ENCODE measurements at regions not wholly inside any gene's neighbourhood (a gene's known extent, or its start where the extent isn't known, plus 50 kb on each side); places are given as distances from the start of the nearest gene placed in this dataset.
"Not testable (repeated sequence)": the region's sequence is repeated elsewhere in the genome, so short reads cannot be mapped to it uniquely, and the experiment has no call there.

DNA sequence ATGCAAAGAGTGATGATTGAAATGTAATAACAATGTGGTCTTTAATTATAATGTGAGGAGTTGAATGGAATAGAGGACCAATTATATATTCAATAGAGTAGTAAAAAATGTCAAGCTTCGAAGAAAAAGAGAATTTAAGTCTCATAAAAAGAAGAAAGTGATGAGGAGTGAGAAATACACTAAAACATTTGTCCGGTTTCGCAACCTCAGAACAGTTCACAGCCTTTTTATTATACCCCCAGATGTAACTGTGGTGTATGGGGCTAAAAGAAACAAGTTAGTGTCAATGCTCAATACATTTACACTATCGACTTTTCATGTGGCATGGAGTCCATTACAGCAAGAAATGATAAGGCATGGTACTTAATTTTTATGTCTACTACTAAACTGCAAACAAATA is 386.5 kb upstream of the ATP11B start:
- DNase-seq: no peak

DNA sequence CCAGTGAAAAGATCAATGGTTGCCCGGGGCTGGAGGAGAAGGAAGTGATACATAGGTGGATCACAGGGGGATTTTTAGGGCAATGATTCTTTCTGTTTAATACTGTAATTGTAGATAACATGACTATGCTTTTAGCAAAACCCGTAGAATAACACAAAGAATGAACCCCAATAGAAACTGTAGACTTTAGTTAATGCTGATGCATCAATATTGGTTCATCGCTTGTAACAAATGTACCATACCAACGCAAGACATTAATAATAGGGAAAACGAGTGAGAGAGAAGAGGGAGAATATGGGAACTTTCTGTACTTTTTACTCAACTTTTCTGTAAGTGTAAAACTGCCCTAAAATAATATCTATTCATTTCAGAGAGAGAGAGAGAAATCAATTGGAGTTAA is 383.3 kb upstream of the ATP11B start:
- DNase-seq: no peak

DNA sequence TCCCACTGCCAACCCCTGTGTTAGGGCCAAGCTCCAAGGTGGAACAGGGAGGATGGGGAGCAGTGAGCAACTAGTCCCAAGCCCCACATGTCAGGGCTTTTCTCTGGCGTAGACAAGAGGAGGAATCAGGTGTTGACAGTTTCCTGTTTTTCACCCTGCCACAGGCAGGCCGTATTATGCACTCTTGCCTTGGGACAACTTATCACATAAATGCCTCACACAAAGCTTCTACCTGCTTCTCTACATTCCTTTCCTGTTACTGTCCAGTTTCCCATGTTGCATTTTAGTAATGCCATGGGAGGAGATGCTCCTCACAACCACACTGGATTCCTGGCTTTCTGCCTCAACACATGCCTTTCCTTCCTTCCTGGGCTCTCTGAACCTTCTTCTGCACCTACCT is 381.2 kb upstream of the ATP11B start:
- no peak for DNase-seq

DNA sequence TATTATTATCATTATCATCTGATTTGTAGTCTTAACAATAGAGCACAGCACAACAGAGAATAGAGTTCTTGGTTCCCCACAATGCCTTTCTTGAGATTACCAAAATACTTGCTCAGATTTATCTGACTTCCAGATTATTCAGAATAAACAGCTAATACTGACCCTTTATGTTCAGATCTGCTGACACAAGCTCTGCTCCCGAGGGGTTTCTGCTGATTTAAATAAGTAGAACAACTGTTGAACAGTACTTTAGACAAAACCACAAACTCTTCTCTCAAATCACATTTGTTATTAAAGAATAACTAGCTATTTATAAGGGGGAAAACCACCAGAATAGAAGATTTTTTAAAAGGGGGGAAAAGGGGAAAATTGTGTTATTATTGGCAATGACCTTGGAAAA is 380.2 kb upstream of the ATP11B start:
- DNase-seq: no peak

DNA sequence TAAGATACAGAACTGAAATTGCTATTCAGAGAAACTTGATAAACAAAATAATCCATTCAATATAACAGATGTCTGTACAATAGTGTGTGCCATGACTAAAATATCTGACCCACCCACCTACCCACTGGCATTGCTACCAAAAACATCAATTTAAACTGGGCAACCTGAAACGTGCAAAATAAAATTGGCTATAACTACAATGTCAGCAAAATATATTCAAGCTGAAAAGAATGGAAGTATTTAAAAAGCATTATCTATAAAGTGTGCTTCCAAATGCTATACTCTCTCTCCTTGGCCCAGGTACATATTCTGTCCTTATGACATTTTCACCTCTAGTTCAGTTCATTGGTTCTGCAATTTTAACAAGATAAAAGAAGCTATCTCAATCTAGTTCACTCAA is 379.6 kb upstream of the ATP11B start:
- no peak for DNase-seq

DNA sequence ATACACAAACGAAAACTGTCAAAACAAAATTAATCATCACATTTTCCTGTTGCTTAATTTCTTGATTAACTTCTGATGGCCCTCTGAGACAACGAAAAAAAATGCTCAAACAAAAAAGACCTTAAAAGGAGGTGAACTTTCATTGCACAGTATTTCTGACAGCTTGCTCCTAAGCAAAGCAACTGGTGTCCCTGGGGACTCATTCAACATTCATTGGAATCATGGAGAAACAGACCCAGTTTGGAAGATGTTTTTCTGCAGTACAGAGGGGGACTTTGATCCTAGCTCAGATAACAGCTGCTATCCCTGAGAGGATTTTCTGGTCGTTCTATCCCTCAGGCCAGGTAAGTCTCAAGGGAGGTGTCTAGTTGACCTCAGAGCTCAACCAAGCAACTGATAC is 378.7 kb upstream of the ATP11B start:
- DNase-seq: no peak

DNA sequence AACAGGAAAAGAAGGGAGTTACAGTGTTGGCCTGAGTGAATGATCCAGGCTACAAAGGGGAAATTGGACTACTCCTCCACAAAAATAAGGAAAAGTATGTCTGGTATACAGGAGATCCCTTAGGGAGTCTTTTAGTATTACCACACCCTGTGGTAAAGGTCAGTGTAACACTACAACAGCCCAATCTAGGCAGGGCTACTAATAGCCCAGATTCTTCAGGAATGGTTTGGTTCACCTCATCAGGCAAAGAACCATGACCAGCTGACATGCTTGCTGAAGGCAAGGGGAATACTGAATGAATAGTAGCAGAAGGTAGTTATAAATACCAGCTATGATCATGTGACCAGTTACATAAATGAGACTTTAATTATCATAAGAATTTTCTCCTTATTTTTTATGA is 372.6 kb upstream of the ATP11B start:
- no peak for DNase-seq

DNA sequence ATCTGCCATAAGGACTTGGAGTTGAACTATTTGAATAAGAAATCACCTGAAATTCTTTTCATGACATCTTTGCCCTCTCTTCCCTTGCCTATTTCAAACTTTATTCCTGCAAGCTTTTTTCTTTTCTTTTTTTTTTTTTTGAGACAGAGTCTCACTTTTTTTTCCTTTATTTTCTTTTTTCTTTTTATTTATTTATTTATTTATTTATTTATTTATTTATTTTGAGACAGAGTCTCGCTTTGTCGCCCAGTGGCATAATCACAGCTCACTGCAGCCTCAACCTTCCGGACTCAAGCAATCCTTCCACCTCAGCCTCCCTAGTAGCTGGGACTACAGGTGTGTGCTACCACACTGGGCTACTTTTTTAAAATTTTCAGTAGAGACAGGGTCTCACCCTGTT is 369.3 kb upstream of the ATP11B start:
- no peak for DNase-seq

DNA sequence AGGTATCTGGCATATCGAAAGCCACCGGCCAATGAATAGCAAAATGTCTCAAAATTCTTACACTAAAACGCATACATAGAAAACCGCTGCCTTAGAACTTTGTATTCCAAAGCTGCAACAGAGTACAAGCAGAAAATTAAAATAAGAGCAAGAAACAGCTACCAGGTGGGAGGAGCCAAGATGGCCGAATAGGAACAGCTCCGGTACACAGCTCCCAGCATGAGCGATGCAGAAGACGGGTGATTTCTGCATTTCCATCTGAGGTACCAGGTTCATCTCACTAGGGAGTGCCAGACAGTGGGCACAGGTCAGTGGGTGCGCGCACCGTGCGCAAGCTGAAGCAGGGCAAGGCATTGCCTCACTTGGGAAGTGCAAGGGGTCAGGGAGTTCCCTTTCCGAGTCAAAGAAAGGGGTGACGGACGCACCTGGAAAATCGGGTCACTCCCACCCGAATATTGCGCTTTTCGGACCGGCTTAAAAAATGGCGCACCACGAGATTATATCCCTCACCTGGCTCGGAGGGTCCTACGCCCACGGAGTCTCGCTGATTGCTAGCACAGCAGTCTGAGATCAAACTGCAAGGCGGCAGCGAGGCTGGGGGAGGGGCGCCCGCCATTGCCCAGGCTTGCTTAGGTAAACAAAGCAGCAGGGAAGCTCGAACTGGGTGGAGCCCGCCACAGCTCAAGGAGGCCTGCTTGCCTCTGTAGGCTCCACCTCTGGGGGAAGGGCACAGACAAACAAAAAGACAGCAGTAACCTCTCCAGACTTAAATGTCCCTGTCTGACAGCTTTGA is 367.2 kb upstream of the ATP11B start:
- DNase-seq: not testable (repeated sequence)

DNA sequence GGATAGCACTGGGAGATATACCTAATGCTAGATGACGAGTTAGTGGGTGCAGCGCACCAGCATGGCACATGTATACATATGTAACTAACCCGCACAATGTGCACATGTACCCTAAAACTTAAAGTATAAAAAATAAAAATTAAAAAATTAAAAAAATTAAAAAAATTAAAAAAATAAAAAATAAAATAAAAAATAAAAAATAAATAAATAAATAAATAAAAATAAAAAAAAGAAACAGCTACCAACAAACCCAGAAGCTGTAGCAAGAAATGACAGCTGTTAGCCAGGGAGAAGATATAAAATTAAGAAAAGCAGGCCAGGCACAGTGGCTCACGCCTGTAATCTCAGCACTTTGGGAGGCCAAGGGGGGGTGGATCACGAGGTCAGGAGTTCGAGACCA is 361.3 kb upstream of the ATP11B start:
- DNase-seq: not testable (repeated sequence)

DNA sequence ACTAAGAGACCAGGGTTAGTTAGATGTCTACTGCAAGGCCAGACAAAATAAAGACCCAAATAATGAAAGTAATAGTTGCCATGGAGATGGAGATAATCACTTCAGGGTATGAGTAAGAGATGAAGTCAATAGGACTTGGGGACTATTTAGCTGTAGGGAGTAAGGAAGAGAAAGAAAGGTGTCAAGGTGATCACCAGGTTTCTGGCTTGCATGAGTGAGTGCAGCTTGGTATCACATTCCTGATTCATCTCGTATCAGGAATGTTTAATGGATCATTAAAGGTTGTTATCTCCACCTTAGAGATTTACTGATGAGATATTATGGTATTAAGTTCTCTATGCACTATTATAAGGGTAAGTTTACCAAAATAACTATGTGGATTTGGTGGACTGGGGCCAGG is 357.4 kb upstream of the ATP11B start:
- no peak for DNase-seq

DNA sequence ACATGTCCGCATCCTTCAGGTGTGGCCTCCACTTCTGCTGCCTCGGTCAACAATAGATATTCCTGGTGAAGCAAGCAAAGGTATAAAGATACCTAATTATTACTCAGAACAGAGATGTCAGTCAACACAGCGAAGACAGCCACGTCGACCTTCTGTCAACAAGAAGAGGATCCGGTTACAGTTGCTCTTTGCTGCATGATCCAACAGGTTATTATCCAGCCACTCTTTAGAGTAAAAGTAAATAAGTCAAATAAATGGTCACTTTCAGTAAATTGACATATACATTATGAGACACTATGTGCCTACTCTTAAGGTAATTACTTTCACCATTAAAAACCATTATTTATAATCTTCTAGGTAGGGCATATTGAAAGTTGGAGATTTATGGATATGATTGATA is 356.8 kb upstream of the ATP11B start:
- DNase-seq: no peak

DNA sequence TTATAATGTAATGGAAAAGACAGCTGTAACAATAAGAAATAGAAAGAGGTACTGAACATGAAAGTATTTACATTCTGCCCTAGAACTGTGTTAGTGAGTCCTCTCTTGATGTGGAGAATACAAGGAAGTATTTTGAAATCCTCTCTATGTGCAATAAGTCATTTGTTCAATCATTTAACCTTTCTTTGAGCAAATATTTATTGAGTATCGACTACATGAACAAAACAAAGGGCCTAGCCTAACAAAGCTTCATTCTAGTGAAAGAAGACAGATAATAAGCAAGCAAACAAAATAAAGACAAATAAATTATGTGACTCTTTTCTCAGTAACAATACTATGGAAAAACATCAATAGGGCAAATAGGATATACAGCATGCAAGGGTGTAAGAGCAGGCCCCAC is 354.9 kb upstream of the ATP11B start:
- DNase-seq: no peak

DNA sequence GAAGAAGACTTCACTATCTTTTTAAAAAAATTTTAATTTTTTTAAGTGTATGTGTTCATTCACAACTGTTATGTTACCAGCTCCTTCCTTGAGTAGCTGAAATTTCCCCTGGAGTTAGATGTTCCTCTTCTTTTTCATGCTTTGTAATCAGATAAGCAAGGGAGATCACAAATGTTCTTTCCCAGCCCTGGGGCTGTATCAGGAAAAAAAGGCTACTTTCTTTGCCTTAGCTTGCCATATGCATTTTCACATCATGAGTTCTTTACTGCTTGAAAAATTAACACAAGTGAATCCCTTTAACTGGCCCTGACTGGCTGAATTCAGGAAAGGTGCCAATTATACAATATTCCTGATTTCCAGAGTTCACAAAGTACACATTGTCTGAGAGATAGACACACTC is 353.2 kb upstream of the ATP11B start:
- no peak for DNase-seq

DNA sequence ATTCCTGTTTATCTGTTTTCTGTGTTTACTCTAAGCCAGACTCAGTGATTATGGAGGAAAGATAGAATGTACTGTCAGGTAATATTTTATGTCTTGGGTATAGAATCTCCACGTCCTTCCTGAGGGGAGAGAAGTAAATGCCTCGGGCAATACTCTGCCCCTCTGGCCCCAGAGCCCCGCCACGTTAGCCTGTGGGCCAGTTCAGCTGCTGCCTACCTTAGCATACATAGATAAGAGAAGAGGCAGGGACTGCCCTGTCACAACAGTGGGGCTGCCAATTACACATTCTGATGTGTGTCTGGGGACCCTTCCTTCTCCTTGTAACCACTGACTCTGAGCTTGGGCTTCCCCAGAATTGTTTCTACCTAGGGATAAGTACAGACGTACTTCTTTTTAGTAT is 347.7 kb upstream of the ATP11B start:
- DNase-seq: no peak

DNA sequence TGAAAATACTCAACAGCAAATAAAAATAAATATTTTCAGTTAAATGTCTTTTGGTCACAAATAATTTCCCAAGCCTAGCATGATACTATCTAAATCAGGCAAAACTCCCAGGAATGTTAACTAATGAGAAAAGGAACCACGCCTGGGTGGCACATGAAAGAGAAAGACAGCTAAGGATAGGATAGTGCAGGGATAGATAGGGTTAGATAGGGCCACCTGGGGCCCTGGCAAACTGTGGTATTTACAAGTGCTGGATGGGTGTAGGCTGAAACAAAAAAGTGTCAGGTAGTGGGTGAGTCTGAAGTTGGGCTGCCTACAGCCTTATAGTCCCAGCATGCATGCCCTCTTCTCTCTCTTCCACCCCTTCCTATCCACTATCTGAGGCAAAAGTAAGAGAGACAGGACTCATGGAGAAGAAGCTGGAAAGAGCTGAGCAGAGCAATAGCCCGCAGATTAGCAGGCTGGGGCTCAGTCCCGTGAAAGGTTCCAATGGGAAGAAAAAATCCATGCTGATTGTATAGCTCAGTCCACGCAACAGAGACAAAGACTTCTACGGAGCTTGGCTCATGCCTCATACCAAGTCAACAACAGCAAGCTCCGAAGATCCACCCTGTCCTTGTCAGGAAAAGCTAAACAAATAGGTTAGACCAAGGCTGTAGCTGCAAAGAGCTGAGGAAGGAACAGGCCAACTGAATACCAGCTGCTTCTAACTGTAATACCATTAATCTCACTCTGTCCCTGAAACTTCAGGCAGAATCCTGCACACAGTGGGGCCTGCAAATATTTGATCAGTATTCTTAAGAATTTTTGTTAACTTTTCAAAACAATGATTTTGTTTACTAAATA is 342.1 kb upstream of the ATP11B start:
- no peak for DNase-seq

DNA sequence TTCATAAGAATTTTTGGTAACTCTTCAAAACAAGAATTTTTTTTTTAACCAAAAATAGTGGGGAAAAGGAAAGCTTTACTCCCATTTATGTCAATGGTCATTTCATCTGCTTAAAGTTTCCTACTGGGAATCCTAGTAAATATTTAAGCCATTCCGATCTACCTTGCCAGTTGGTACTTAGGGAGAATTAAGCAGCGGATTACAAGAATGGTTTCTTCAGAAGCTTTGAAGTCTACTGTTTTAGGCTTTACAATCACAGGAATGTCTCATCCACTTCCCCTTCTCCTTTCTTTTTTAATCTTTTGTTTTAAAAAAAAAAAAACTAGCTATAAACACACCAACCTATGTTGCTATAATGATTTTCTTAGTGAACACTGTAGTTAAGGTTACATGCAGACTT is 341.4 kb upstream of the ATP11B start:
- no peak for DNase-seq

DNA sequence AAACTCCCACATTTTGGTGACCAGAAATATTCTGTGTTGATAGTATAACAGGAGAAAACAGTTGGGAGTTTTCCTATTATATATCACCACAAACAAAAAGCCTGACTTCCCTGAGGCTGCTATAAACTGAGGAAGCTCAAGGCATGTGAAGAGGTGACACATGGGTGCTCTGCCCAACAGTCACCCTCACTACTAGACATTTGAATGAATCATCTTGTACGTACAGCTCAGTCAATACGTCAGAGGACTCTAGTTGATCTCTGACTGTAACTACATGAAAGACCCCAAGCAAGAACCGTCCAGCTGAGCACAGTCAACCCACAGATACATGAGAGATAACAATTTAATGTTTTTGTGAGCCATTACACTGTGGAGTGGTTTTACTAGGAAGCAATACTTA is 338.3 kb upstream of the ATP11B start:
- DNase-seq: no peak

DNA sequence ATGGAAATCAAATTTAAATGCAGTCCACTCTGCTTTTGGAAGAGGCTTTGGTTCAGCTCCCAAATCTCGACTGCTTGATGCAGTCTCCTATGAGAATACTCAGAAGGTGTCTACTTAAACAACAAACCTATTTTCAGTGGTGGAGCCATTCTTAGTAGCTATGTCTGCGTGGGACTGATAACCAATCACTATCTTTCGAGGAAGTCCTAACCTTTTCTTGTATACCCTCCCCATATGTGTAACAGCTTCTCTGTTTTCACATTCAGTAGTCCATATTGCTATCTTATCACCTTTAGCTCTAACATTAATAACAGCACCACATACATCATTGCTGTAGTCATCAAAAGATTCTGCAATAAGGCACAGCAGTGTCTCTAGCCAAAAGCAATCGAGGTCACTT is 333.0 kb upstream of the ATP11B start:
- no peak for DNase-seq

DNA sequence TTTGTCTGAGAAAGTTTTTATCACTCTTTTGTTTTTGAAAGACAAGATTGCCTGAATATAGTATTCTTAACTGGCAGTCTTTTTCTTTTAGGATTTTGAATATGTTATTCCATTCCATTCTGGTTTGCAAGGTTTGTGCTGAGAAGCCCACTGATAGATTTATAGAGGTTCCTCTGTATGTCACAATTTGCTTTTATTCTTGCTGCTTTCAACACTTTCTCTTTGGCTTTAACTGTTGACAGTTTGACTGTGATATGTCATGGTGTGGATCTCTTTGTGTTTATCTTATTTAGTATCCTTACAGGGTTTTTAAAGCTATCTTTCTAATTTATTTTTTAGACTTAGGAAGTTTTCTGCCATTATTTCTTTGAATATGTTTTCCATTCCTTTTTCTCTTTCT is 331.2 kb upstream of the ATP11B start:
- DNase-seq: no peak

DNA sequence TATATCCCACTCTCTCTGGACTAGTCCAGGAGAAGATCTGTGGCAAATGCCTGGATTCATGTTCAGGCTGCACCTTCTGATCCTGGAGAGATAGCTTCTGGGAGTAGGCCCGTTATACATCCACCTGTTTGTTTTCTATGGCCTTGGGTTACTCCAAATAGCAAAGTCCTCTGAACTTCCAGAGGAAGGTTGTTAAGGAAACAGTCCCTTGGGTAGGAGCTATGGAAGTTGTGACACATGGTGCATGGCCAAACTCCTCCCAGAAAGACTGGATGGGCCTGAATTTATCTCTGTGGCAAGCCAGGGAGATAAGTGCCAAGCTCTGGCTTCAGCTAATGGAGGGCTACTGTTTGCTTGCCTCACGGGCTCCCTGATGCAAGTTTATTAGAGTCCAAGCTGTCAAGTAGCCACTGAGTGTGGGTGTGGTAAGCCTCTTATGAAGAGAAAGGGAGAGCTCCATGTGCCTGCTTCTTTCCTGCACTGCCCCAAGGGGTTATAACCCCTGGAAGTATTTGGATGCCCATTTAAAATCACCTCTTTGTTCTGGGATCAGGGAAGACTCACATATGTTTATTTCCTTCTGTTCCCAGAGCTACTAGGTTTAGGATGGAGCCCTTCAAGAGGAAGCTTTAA is 328.7 kb upstream of the ATP11B start:
- no peak for DNase-seq

DNA sequence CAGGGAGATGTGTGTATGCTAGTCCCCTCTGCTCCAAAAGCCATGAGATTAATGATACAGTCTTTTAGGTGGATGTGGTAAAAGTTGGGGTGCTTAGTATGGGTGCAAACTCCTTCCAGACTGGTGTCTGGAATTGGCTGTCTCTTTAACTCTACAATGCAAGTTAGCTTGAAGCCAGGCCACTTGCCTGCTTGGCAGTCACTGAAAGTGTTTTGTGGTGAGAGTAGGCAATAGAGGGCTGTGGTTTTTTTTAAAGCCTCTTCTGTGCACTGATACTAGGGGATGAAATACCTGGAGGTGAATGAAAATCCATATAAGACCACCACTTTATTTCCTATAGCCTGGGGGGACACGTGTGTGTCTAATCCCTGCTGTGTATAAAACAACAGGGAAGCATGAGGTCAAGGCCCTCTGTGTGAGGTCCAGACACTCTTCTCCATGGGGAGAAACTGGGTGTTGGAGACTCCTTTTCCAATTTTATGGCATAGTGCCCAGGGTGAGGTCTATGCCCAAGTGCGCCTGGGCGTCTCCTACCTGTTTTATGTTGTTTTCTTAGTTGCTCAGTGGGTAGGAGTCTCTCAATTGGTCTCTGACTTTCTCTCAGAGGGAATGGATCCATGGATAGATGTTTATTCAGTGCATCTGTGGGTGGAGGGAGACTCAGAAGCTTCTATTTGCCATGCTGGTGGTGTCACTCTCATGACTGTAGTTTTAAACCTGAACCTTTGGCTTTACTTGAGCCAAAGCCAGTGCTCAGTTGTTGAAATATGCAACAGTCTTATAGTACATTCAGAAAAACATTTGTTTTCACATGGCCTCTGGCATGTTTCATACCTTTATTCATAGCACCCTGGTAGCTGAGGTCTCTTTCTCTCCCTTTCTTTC is 327.8 kb upstream of the ATP11B start:
- DNase-seq: no peak

DNA sequence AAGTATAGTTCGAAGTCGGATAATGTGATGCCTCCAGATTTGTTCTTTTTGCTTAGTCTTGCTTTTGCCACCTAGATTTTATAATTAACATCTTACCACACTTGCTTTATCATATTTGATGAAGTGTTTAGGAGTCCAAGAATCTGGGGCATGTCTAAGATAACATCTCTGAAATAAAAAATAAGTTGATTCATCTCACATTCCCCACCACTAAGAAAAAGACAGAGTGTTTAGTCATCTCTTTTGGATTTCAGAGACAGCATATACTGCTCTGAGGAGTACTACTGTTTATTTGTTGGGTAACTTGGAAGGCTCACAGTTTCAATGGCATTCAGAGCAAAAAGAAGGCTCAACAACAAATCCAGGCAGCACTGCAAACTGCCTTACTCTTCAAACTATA is 324.2 kb upstream of the ATP11B start:
- no peak for DNase-seq
